Mucosa of descending colon (tissue), 3 donors: ENCODE measurements at regions not wholly inside any gene's neighbourhood (a gene's known extent, or its start where the extent isn't known, plus 50 kb on each side); places are given as distances from the start of the nearest gene placed in this dataset.

Experiments used
- ATAC-seq: fragments of 200-7000 bp; cut with Tn5 transposase; one replicate; pipeline ENCODE4 v1.9.1; 2020; ENCODE audit warnings: mild to moderate bottlenecking, moderate library complexity
- DNase-seq, 3 donors: peaks; one replicate each; pipeline ENCODE4 v3.0.0-alpha.2; 2020
- H3K36me3 ChIP-seq: fragments of 200-600 bp; one replicate; pipeline ENCODE4 v1.8.0; 2021; ENCODE audit warnings: low read depth, mild to moderate bottlenecking
- H3K4me1 ChIP-seq: fragments of 200-600 bp; one replicate; pipeline ENCODE4 v1.8.0; 2021; ENCODE audit warnings: low read depth, mild to moderate bottlenecking
- H3K4me3 ChIP-seq: fragments of 200-600 bp; one replicate; pipeline ENCODE4 v1.8.0; 2021; ENCODE audit warnings: mild to moderate bottlenecking
- H3K9me3 ChIP-seq: fragments of 200-600 bp; one replicate; pipeline ENCODE4 v1.8.0; 2021; ENCODE audit warnings: mild to moderate bottlenecking
- intact Hi-C, 2 donors: fragments of 100-400 bp; cut with DNase I in 1 of 2; cut with micrococcal nuclease in 1 of 2; formaldehyde crosslinking; loops; one replicate each; pipeline versions ENCODE4 v1.11.0 to v1.11.1; 2022; cut with DNase I, micrococcal nuclease
- TF ChIP-seq, protein P1 (sequence below): fragments of 200-600 bp; IDR thresholded peaks from one replicate; pipeline ENCODE4 v1.8.0; 2022; ENCODE audit warnings: antibody characterized with exemption, mild to moderate bottlenecking
- donor health status: DM: no; HTN: no; CAD: no; lungs with moderate emphysema.
- donor health status: DM: no; HTN: no; CAD: no.
- donor health status: DM: no; HTN: yes; CAD: no.

DNA sequence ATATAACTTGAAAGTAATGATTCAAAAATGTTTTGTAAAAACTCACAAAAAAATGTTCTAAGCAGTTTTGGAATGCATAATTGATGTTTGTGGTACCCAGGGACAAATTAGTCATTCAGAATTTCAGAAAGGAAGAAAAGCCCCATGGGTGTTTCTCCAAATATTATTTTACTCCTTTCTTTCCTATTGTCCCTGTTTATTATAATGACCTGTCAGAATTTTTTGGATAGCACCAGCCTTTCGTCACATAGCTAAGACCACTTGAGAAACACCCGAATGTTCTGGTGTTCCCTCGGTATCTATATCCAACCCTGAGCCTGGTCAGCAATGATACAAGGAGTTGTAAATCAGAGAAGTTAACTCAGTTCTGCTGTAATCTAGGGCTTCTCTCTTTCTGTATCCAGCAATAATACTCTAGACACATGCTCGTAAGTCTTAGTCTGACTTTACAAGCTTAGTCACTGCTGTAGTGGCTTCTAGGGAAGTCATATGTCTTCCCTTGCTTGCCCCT, 64.8 kb upstream of the MEOX2 start:
- no peaks in the 10 kb centered on the region for H3K4me1 ChIP-seq
- TF ChIP-seq, protein P1, sequence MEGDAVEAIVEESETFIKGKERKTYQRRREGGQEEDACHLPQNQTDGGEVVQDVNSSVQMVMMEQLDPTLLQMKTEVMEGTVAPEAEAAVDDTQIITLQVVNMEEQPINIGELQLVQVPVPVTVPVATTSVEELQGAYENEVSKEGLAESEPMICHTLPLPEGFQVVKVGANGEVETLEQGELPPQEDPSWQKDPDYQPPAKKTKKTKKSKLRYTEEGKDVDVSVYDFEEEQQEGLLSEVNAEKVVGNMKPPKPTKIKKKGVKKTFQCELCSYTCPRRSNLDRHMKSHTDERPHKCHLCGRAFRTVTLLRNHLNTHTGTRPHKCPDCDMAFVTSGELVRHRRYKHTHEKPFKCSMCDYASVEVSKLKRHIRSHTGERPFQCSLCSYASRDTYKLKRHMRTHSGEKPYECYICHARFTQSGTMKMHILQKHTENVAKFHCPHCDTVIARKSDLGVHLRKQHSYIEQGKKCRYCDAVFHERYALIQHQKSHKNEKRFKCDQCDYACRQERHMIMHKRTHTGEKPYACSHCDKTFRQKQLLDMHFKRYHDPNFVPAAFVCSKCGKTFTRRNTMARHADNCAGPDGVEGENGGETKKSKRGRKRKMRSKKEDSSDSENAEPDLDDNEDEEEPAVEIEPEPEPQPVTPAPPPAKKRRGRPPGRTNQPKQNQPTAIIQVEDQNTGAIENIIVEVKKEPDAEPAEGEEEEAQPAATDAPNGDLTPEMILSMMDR: no peak
- intact Hi-C loops: no loop called here
- H3K36me3 ChIP-seq: no peaks in the 10 kb centered on the region
- no peak for ATAC-seq
- H3K4me3 ChIP-seq: no peak overlapping the region
- DNase-seq: no peak
- no peaks in the 10 kb centered on the region for H3K9me3 ChIP-seq

DNA sequence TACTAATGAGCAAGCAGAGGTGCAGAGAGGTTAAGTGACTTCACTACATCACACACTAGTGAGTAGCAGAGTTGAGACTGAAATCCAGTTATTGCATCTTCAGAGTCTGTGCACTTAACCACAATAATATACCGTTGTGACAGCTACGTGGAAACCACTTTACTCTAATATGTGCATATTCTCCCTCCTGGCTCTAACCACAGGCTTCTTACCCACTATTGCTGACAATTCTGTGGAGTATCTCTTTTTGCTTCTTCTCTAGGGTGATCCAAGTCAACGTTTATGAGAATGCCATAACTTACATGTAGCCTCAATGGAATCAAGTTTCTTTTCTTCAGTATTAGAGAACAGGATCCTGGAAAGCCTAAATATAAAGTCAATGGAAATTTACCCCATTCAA, 64.2 kb upstream of the MEOX2 start:
- no peak for ATAC-seq
- intact Hi-C loops: no loop called here
- H3K4me3 ChIP-seq: no peak overlapping the region
- TF ChIP-seq, protein P1: no peak
- no peak for DNase-seq
- H3K36me3 ChIP-seq: no peaks in the 10 kb centered on the region
- no peaks in the 10 kb centered on the region for H3K9me3 ChIP-seq
- no peaks in the 10 kb centered on the region for H3K4me1 ChIP-seq

DNA sequence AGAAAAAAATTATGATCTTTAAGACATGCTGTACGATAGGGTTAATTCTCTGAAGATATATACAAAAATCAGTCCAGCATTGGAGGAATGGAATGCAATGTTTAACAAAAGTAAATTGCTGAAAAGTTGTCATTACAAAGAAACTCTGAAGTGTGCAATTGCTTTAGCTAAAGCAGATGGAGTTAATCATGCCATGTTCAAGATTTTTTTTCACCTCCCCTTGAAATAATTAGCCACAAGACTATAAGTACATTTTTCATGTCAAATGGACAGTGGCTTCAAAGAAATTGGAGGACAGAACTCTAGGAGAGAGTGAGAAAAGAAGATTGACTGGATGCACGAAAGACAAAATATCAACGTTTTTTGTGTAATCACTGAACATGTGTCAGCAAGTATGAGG, 63.1 kb upstream of the MEOX2 start:
- Histone ChIP-seq H3K36me3 (no peaks in the 10 kb centered on the region), H3K9me3 (no peaks in the 10 kb centered on the region), H3K4me3 (no peak overlapping the region), H3K4me1 (no peaks in the 10 kb centered on the region)
- DNase-seq: no peak
- intact Hi-C loops: no loop called here
- no peak for ATAC-seq
- TF ChIP-seq, protein P1: no peak

DNA sequence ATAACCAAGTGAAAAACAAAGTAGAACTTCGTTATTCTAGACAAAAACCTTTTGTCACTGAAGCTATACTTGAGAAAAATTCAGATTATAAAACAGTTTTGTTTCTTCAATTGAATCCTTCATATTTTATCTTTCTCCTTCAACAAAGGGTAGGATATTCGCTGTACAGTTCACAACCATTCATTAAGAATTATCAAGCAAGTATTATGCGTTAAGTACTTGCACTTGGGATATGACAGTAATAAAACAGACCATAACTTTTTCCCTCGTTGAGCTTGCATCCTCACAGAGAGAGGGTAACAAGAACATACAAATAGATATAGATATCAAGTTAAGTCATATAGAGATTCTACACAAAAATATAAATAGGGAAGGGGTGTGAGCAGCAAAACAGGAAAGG, 61.2 kb upstream of the MEOX2 start:
- DNase-seq (no peak), ATAC-seq (no peak)
- Histone ChIP-seq H3K9me3 (no peaks in the 10 kb centered on the region), H3K4me3 (no peak overlapping the region), H3K36me3 (no peaks in the 10 kb centered on the region), H3K4me1 (no peaks in the 10 kb centered on the region)
- intact Hi-C loops: no loop called here
- TF ChIP-seq, protein P1: no peak

DNA sequence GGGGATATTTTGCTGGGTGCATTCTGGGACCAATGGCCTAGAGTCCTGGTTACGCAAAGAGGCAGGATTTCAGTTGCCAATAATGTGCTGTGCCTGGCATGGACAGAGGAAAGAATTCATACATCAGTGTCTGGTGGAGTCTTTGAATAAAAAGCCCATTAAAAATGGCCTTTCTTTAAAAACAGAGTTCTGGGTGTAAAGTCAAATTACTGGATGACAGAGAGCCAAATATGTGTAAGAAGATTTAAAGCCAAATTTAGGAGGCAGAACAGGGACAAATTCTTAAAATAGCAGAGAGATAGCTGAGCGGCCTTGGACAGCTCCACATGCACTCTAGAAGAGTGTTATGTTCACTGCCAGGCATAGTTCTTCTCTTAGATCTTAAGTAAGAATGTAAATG, 60.8 kb upstream of the MEOX2 start:
- TF ChIP-seq, protein P1: no peak
- H3K4me1 ChIP-seq: no peaks in the 10 kb centered on the region
- no peak for DNase-seq
- H3K4me3 ChIP-seq: no peak overlapping the region
- intact Hi-C loops: no loop called here
- H3K9me3 ChIP-seq: no peaks in the 10 kb centered on the region
- no peaks in the 10 kb centered on the region for H3K36me3 ChIP-seq
- ATAC-seq: no peak

DNA sequence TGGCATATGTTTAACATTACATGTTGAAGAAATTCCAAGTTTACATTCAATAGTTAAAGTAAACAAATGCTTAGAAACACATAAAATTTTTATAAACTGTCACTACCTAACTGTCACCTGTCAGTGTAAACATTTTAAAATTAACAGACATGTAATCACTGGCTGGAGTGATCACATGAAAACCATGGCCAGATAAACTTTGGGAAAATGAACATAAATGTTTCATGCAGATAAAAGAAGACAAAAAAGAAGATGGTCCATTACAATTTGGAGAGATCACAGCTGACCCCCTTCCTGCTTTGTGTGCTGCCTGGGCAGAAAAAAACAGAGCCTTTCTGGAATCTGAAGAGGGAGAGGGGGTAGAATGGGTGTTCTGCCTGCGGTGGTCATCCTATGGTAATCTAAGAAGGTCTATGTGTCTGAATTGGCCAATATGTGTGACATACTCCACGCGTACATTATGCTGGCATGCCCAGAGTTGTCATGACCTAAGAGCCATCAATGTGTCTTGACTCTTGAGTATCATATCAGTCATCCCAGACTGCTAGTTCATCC, 57.5 kb upstream of the MEOX2 start:
- no peak for ATAC-seq
- H3K4me3 ChIP-seq: no peak overlapping the region
- DNase-seq: no peak
- no peaks in the 10 kb centered on the region for H3K9me3 ChIP-seq
- H3K36me3 ChIP-seq: no peaks in the 10 kb centered on the region
- intact Hi-C loops: no loop called here
- H3K4me1 ChIP-seq: no peaks in the 10 kb centered on the region
- TF ChIP-seq, protein P1: no peak
